HCT116 (cell line): ENCODE measurements at regions not wholly inside any gene's neighbourhood (a gene's known extent, or its start where the extent isn't known, plus 50 kb on each side); places are given as distances from the start of the nearest gene placed in this dataset.

Experiments used
- ATAC-seq: fragments of 200-7000 bp; cut with Tn5 transposase; 2 replicates; pipeline ENCODE4 v1.9.1; 2020; ENCODE audit warnings: mild to moderate bottlenecking, moderate library complexity
- BruUV-seq: library from RNA; stranded (reverse); fragments of 400-500 nt; replicated peaks from 2 replicates; lab custom pipeline; 2021; lab: Mats Ljungman, UMichigan
- CTCF ChIA-PET: fragments of 300-600 bp; sonication (Branson Sonifier 250); formaldehyde crosslinking; loops from one replicate; lab custom pipeline; 2021; ENCODE audit warnings: antibody characterized with exemption; lab: Charles Lee
- POLR2A ChIA-PET: fragments of 300-600, 350-600 bp; sonication (Branson Sonifier 250); formaldehyde crosslinking; loops from one replicate; lab custom pipeline; 2021; ENCODE audit warnings: antibody characterized with exemption; lab: Charles Lee
- RAD21 ChIA-PET, 2 experiments: fragments of 300-600 bp; sonication (Branson Sonifier 250); formaldehyde crosslinking; loops; one replicate each; lab custom pipeline; 2023; ENCODE audit warnings: low total read pairs in 2 of 2; ENCODE audit not compliant: uncharacterized antibody in 2 of 2, unreplicated experiment in 2 of 2, low non-redundant PET in 1 of 2; lab: Charles Lee
- DNase-seq: peaks from one replicate; pipeline ENCODE4 v3.0.0-alpha.2; 2010; ENCODE audit warnings: low read depth, low spot score
- H2AFZ ChIP-seq: fragments of 200-600 bp; shearing (Covaris generic), sonication (generic); 2 replicates; pipeline ENCODE4 v1.6.1; 2017; ENCODE audit warnings: low read depth, mixed run types, mixed read lengths, antibody characterized with exemption, low read length; ENCODE audit not compliant: poor library complexity, severe bottlenecking
- H3K27ac ChIP-seq: 2 replicates; pipeline ENCODE4 v1.5.1; 2012; ENCODE audit warnings: low read depth, low read length
- H3K27me3 ChIP-seq: fragments of 200-600 bp; sonication (generic); 2 replicates; pipeline ENCODE4 v1.6.1; 2016; ENCODE audit warnings: mixed run types, low read length, mixed read lengths; ENCODE audit not compliant: insufficient read depth
- H3K36me3 ChIP-seq, 2 experiments: fragments of 200-500 bp in 1 of 2; fragments of 200-600 bp in 1 of 2; sonication (Bioruptor generic) in 1 of 2; sonication (generic) in 1 of 2; 2 replicates each; pipeline versions ENCODE4 v1.5.1 to v1.6.1; 2014 to 2016; ENCODE audit warnings: low read length in 2 of 2, inconsistent platforms in 1 of 2, mixed read lengths in 1 of 2, mixed run types in 1 of 2; ENCODE audit not compliant: insufficient read depth in 2 of 2, control insufficient read depth in 1 of 2
- H3K4me1 ChIP-seq, 2 experiments: fragments of 200-600 bp in 1 of 2; sonication (generic) in 1 of 2; 2 replicates each; pipeline versions ENCODE4 v1.5.1 to v1.6.1; 2012 to 2017; ENCODE audit warnings: low read length in 2 of 2, inconsistent platforms in 1 of 2, mild to moderate bottlenecking in 1 of 2, mixed read lengths in 1 of 2, mixed run types in 1 of 2, moderate library complexity in 1 of 2; ENCODE audit not compliant: insufficient read depth in 2 of 2, control insufficient read depth in 1 of 2
- H3K4me2 ChIP-seq: fragments of 200-600 bp; sonication (generic); 2 replicates; pipeline ENCODE4 v1.6.1; 2017; ENCODE audit warnings: mixed run types, low read length, mixed read lengths
- H3K4me3 ChIP-seq, 2 experiments: fragments of 200-600 bp in 1 of 2; sonication (generic) in 1 of 2; replicated peaks in 1 of 2; 2 replicates each; pipeline ENCODE4 v1.5.1; 2011 to 2016; ENCODE audit warnings: low read length in 2 of 2, control low read depth in 1 of 2, low read depth in 1 of 2, mild to moderate bottlenecking in 1 of 2, mixed read lengths in 1 of 2, mixed run types in 1 of 2
- H3K79me2 ChIP-seq: fragments of 200-600 bp; sonication (generic); 2 replicates; pipeline ENCODE4 v1.6.1; 2017; ENCODE audit warnings: mild to moderate bottlenecking, mixed run types, low read length, moderate library complexity, mixed read lengths; ENCODE audit not compliant: insufficient read depth
- H3K9ac ChIP-seq: fragments of 200-600 bp; sonication (generic); 2 replicates; pipeline ENCODE4 v1.6.1; 2016; ENCODE audit warnings: low read length, mixed read lengths
- H3K9me2 ChIP-seq: fragments of 200-600 bp; sonication (generic), shearing (Covaris generic); 2 replicates; pipeline ENCODE4 v1.6.1; 2017; ENCODE audit warnings: mixed run types, mild to moderate bottlenecking, moderate library complexity; ENCODE audit not compliant: insufficient read depth
- H3K9me3 ChIP-seq, 2 experiments: fragments of 200-500 bp in 1 of 2; fragments of 200-600 bp in 1 of 2; sonication (Bioruptor generic) in 1 of 2; sonication (generic) in 1 of 2; 2 replicates each; pipeline ENCODE4 v1.6.1; 2014 to 2017; ENCODE audit warnings: low read length in 2 of 2, mixed read lengths in 2 of 2, inconsistent platforms in 1 of 2, low read depth in 1 of 2, mild to moderate bottlenecking in 1 of 2, mixed run types in 1 of 2, moderate library complexity in 1 of 2; ENCODE audit not compliant: control insufficient read depth in 1 of 2, insufficient read depth in 1 of 2
- H4K20me1 ChIP-seq: fragments of 200-600 bp; sonication (generic), shearing (Covaris generic); 2 replicates; pipeline ENCODE4 v1.6.1; 2017; ENCODE audit warnings: mixed run types, mild to moderate bottlenecking, moderate library complexity; ENCODE audit not compliant: insufficient read depth
- CBX3 ChIP-seq: IDR thresholded peaks from 2 replicates; pipeline ENCODE4 v1.6.1; 2012; ENCODE audit warnings: low read depth
- CEBPB ChIP-seq: IDR thresholded peaks from 2 replicates; pipeline ENCODE4 v1.6.1; 2012; ENCODE audit warnings: low read depth
- EGR1 ChIP-seq: IDR thresholded peaks from 2 replicates; pipeline ENCODE4 v1.6.1; 2012; ENCODE audit warnings: low read depth
- ELF1 ChIP-seq: IDR thresholded peaks from 2 replicates; pipeline ENCODE4 v1.6.1; 2012; ENCODE audit warnings: low read depth, borderline replicate concordance
- EZH2 ChIP-seq: fragments of 200-600 bp; sonication (generic); IDR thresholded peaks from 2 replicates; pipeline ENCODE4 v1.6.1; 2017; ENCODE audit warnings: antibody characterized with exemption, mixed run types
- EZH2phosphoT487 ChIP-seq: fragments of 200-600 bp; IDR thresholded peaks from 2 replicates; pipeline ENCODE4 v1.6.1; 2018; ENCODE audit warnings: antibody characterized with exemption, borderline replicate concordance
- POLR2A ChIP-seq: IDR thresholded peaks from 2 replicates; pipeline ENCODE4 v1.7.0; 2011; ENCODE audit warnings: borderline replicate concordance; ENCODE audit not compliant: insufficient read depth, insufficient read length; ENCODE audit errors: extremely low read depth
- POLR2AphosphoS5 ChIP-seq: IDR thresholded peaks from 2 replicates; pipeline ENCODE4 v1.6.1; 2011; ENCODE audit warnings: mild to moderate bottlenecking, low read depth, low read length, moderate library complexity
- RAD21 ChIP-seq: IDR thresholded peaks from 2 replicates; pipeline ENCODE4 v1.6.1; 2012; ENCODE audit warnings: low read depth, mild to moderate bottlenecking
- SIN3A ChIP-seq: IDR thresholded peaks from 2 replicates; pipeline ENCODE4 v1.6.1; 2012; ENCODE audit warnings: low read depth
- SP1 ChIP-seq: IDR thresholded peaks from 2 replicates; pipeline ENCODE4 v1.6.1; 2012; ENCODE audit warnings: low read depth
- SRF ChIP-seq: IDR thresholded peaks from 2 replicates; pipeline ENCODE4 v1.6.1; 2012; ENCODE audit warnings: low read depth
- TCF7L2 ChIP-seq: IDR thresholded peaks from 2 replicates; pipeline ENCODE4 v1.7.0; 2011; ENCODE audit warnings: borderline replicate concordance, inconsistent platforms; ENCODE audit not compliant: insufficient read depth, insufficient read length; ENCODE audit errors: extremely low read depth
- YY1 ChIP-seq: IDR thresholded peaks from 2 replicates; pipeline ENCODE4 v1.6.1; 2011; ENCODE audit warnings: low read length, low read depth, moderate library complexity, mild to moderate bottlenecking; ENCODE audit not compliant: insufficient replicate concordance; ENCODE audit errors: extremely low read depth
- ZFX ChIP-seq: fragments of 450-650 bp; IDR thresholded peaks from 2 replicates; pipeline ENCODE4 v1.6.1; 2017
- ZNF274 ChIP-seq: fragments of 200-500 bp; sonication (Bioruptor generic); IDR thresholded peaks from 2 replicates; pipeline ENCODE4 v1.6.1; 2014; ENCODE audit warnings: mild to moderate bottlenecking, low read depth, low read length, inconsistent platforms
- intact Hi-C: fragments of 100-400 bp; cut with micrococcal nuclease; formaldehyde crosslinking; loops from 2 replicates; pipeline ENCODE4 v1.10.0; 2022
- TF ChIP-seq, protein P1 (sequence below): IDR thresholded peaks from 2 replicates; pipeline ENCODE4 v1.6.1; 2012
- TF ChIP-seq, protein P2 (sequence below), 3 experiments: fragments of 200-600 bp in 1 of 3; sonication (generic) in 1 of 3; IDR thresholded peaks in 2 of 3; conservative IDR thresholded peaks in 1 of 3; 2 replicates each; pipeline ENCODE4 v1.5.1; 2012 to 2017; ENCODE audit warnings: low read depth in 2 of 3, low read length in 2 of 3, antibody characterized with exemption in 1 of 3, borderline replicate concordance in 1 of 3, control low read depth in 1 of 3, mild to moderate bottlenecking in 1 of 3, mixed read lengths in 1 of 3, mixed run types in 1 of 3, moderate library complexity in 1 of 3; ENCODE audit not compliant: insufficient read depth in 1 of 3
- TF ChIP-seq, protein P3 (sequence below): IDR thresholded peaks from 2 replicates; pipeline ENCODE4 v1.6.1; 2012; ENCODE audit warnings: low read depth
- TF ChIP-seq, protein P4 (sequence below): IDR thresholded peaks from 2 replicates; pipeline ENCODE4 v1.6.1; 2011; ENCODE audit warnings: mild to moderate bottlenecking, low read length, moderate library complexity; ENCODE audit not compliant: insufficient replicate concordance; ENCODE audit errors: extremely low read depth

DNA sequence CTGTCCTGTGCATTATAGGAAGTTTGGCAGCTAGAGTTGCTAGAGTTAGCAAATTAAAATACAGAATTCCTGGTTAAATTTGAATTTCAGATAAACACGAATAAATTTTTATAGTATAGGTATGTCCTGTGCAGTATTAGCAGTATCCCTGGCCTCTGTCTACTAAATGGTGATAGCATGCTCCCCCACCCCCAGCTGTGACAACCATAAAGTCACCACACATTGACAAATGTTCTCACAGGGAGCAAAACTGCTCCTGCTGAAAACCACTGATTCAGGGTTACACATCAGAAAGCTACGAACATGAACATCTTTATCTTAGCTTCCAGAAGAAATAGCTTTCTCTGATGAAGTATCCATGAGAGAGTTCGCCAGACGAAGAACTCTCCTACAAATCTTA is 91.8 kb upstream of the CCDC112 start:
- no peaks in the 10 kb centered on the region for H3K27me3 ChIP-seq
- ChIA-PET RAD21 (no interaction called here), POLR2A (no interaction called here), CTCF (interaction anchor here (0.9 kb wide), 1 partner anchor 187 kb away, joined by 3 read pairs; no protein-coding TSS in a partner anchor)
- no peaks in the 10 kb centered on the region for H3K9me3 ChIP-seq
- H3K9ac ChIP-seq = no peak overlapping the region
- H3K27ac ChIP-seq = no peak overlapping the region
- no peaks in the 10 kb centered on the region for H3K79me2 ChIP-seq
- H4K20me1 ChIP-seq = no peaks in the 10 kb centered on the region
- H3K9me2 ChIP-seq = no peaks in the 10 kb centered on the region
- H3K4me1 ChIP-seq = peaks cover 0 to 26% of the 10 kb centered on the region in 2 experiments; a peak in 2 of 4 replicates
- DNase-seq (no peak), ATAC-seq (no peak)
- H3K4me3 ChIP-seq = no peak overlapping the region
- BruUV-seq = no TSS peak
- no peaks in the 10 kb centered on the region for H3K36me3 ChIP-seq
- no peak overlapping the region for H3K4me2 ChIP-seq
- H2AFZ ChIP-seq = no peak overlapping the region
- intact Hi-C loops = no loop called here
- TF ChIP-seq EGR1 (no peak), ZFX (no peak), EZH2 (no peak), ELF1 (no peak), RAD21 (no peak), CBX3 (no peak), CEBPB (no peak), ZNF274 (no peak), SP1 (no peak), SIN3A (no peak), POLR2A (no peak), YY1 (no peak), SRF (no peak), EZH2phosphoT487 (no peak), TCF7L2 (no peak), POLR2AphosphoS5 (no peak)
- TF ChIP-seq, protein P1, sequence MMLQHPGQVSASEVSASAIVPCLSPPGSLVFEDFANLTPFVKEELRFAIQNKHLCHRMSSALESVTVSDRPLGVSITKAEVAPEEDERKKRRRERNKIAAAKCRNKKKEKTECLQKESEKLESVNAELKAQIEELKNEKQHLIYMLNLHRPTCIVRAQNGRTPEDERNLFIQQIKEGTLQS = no peak
- TF ChIP-seq, protein P2, sequence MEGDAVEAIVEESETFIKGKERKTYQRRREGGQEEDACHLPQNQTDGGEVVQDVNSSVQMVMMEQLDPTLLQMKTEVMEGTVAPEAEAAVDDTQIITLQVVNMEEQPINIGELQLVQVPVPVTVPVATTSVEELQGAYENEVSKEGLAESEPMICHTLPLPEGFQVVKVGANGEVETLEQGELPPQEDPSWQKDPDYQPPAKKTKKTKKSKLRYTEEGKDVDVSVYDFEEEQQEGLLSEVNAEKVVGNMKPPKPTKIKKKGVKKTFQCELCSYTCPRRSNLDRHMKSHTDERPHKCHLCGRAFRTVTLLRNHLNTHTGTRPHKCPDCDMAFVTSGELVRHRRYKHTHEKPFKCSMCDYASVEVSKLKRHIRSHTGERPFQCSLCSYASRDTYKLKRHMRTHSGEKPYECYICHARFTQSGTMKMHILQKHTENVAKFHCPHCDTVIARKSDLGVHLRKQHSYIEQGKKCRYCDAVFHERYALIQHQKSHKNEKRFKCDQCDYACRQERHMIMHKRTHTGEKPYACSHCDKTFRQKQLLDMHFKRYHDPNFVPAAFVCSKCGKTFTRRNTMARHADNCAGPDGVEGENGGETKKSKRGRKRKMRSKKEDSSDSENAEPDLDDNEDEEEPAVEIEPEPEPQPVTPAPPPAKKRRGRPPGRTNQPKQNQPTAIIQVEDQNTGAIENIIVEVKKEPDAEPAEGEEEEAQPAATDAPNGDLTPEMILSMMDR (IDR thresholded peaks at IDR 0.05 in 2 of 3, conservative IDR thresholded peaks at IDR 0.05 in 1 of 3; ENCODE audit: borderline replicate concordance in 1 of 3, insufficient read depth in 1 of 3, low read depth in 2 of 3, low read length in 2 of 3) = no peak
- TF ChIP-seq, protein P3, sequence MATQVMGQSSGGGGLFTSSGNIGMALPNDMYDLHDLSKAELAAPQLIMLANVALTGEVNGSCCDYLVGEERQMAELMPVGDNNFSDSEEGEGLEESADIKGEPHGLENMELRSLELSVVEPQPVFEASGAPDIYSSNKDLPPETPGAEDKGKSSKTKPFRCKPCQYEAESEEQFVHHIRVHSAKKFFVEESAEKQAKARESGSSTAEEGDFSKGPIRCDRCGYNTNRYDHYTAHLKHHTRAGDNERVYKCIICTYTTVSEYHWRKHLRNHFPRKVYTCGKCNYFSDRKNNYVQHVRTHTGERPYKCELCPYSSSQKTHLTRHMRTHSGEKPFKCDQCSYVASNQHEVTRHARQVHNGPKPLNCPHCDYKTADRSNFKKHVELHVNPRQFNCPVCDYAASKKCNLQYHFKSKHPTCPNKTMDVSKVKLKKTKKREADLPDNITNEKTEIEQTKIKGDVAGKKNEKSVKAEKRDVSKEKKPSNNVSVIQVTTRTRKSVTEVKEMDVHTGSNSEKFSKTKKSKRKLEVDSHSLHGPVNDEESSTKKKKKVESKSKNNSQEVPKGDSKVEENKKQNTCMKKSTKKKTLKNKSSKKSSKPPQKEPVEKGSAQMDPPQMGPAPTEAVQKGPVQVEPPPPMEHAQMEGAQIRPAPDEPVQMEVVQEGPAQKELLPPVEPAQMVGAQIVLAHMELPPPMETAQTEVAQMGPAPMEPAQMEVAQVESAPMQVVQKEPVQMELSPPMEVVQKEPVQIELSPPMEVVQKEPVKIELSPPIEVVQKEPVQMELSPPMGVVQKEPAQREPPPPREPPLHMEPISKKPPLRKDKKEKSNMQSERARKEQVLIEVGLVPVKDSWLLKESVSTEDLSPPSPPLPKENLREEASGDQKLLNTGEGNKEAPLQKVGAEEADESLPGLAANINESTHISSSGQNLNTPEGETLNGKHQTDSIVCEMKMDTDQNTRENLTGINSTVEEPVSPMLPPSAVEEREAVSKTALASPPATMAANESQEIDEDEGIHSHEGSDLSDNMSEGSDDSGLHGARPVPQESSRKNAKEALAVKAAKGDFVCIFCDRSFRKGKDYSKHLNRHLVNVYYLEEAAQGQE = no peak
- TF ChIP-seq, protein P4, sequence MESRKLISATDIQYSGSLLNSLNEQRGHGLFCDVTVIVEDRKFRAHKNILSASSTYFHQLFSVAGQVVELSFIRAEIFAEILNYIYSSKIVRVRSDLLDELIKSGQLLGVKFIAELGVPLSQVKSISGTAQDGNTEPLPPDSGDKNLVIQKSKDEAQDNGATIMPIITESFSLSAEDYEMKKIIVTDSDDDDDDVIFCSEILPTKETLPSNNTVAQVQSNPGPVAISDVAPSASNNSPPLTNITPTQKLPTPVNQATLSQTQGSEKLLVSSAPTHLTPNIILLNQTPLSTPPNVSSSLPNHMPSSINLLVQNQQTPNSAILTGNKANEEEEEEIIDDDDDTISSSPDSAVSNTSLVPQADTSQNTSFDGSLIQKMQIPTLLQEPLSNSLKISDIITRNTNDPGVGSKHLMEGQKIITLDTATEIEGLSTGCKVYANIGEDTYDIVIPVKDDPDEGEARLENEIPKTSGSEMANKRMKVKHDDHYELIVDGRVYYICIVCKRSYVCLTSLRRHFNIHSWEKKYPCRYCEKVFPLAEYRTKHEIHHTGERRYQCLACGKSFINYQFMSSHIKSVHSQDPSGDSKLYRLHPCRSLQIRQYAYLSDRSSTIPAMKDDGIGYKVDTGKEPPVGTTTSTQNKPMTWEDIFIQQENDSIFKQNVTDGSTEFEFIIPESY = no peak
